GM12865 (cell line): ENCODE measurements at regions not wholly inside any gene's neighbourhood (a gene's known extent, or its start where the extent isn't known, plus 50 kb on each side); places are given as distances from the start of the nearest gene placed in this dataset.
A peak's percentile ranks its signal among the peaks of the same experiment; 100 is the strongest.

Source experiments
- DNase-seq: peaks from one replicate; pipeline ENCODE4 v3.0.0; 2010; ENCODE audit warnings: low read depth
- H3K4me3 ChIP-seq: 2 replicates; pipeline ENCODE4 v1.5.1; 2011; ENCODE audit warnings: mild to moderate bottlenecking, low read depth, low read length, control low read depth
- TF ChIP-seq, protein P1 (sequence below): IDR thresholded peaks from 2 replicates; pipeline ENCODE4 v1.5.1; 2011; ENCODE audit warnings: low read length, control low read depth, low read depth, inconsistent platforms; ENCODE audit not compliant: insufficient read depth; ENCODE audit errors: missing control alignments

DNA sequence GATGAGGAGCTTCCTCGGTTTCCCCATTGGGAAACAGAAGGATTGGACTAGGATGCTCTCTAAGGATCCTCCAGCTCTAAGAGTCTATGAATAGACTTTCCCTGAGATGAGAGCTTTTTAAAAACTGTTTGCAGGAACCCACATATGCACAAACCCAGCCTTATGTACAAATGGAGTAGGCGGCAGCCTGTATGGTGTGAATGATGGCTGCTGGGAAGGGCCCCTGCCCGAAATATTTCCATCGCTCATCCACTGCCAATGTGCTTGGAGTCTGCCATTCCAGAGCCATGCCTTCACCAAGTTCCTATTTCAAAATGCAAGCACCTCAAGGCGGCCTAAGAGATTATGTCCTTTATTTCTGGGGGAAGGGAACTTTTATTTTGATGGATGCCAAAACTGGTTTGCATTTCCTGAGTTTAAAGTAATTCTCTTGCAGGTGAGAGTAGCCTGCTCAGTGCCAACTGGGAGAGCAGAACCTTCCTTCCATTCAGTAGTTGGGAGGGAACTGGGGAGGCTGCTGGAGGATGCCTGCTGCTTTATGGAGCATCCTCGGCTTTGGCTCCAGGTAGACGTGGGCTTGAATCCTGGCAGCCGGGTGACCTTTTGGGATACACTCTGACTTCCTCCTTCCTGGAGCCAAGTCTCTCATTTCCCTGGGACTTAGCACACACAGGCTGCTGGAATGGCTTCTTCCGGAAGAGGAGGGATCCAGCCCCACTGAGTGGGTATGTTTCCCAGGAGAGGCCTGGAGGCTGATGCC is 165.9 kb downstream of the ACTL8 start:
- H3K4me3 ChIP-seq, result no peak overlapping the region
- TF ChIP-seq, protein P1, sequence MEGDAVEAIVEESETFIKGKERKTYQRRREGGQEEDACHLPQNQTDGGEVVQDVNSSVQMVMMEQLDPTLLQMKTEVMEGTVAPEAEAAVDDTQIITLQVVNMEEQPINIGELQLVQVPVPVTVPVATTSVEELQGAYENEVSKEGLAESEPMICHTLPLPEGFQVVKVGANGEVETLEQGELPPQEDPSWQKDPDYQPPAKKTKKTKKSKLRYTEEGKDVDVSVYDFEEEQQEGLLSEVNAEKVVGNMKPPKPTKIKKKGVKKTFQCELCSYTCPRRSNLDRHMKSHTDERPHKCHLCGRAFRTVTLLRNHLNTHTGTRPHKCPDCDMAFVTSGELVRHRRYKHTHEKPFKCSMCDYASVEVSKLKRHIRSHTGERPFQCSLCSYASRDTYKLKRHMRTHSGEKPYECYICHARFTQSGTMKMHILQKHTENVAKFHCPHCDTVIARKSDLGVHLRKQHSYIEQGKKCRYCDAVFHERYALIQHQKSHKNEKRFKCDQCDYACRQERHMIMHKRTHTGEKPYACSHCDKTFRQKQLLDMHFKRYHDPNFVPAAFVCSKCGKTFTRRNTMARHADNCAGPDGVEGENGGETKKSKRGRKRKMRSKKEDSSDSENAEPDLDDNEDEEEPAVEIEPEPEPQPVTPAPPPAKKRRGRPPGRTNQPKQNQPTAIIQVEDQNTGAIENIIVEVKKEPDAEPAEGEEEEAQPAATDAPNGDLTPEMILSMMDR, result no peak
- DNase-seq, result no peak

DNA sequence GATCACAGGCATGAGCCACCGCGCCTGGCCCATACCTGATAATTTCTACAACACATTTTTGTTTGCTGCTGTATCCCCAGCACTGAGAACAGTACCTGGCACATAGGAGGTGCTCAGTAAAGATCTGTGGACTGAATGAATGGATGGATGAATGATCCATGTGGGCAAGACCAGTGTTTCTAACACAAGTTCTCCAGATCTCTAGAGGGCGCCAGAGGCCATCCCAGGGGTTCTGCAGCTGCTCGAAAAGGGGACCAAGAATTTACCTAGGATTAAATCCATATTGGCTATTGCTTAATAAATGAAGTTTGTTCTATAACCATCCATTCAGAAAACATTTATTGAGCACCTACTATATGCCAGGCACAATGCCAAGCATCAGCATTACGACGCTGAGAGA is 167.7 kb downstream of the ACTL8 start:
- DNase-seq, result peak; percentile 45
- TF ChIP-seq, protein P1, result peak; percentile 66
- H3K4me3 ChIP-seq, result no peak overlapping the region

DNA sequence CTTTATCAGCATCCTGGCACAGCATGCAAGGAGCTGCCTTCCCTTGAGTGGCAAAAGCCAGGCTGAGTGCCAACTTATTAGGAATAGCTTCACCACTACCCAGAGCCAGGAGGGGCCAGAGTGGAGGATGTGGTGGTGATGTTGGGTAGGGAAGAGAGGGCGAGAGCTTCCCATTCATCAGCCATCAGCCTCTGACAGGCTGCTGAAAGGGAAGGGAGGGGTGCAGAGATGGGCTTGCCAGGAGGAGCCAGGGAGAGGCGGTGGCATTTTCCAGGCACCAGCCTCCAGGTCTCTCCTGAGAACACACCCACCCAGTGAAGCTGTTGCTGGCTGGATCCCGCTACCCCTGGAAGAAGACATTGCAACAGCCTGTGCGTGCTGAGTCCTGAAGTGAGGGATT is 168.5 kb downstream of the ACTL8 start:
- H3K4me3 ChIP-seq, result no peak overlapping the region
- TF ChIP-seq, protein P1, result no peak
- DNase-seq, result no peak

DNA sequence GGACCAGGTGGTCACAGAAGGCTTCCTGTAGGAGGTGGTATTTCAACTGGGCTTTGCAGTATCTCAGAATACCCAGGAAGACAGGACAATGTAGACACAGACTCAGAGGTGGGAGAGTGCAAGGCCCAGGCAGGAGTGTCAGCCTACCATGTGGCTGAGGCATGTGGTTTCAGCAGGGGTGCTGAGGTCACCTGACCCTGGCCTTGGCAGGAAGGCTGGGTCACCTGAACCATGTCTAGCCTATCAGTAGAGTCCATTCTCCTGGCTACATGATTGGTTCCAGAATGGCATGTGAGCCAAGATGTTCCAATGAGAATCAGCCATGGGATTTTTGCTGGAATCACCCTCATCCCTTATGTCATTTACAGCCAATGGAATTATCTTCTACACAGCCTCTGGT is 169.4 kb downstream of the ACTL8 start:
- no peak for DNase-seq
- TF ChIP-seq, protein P1, result no peak
- no peak overlapping the region for H3K4me3 ChIP-seq

DNA sequence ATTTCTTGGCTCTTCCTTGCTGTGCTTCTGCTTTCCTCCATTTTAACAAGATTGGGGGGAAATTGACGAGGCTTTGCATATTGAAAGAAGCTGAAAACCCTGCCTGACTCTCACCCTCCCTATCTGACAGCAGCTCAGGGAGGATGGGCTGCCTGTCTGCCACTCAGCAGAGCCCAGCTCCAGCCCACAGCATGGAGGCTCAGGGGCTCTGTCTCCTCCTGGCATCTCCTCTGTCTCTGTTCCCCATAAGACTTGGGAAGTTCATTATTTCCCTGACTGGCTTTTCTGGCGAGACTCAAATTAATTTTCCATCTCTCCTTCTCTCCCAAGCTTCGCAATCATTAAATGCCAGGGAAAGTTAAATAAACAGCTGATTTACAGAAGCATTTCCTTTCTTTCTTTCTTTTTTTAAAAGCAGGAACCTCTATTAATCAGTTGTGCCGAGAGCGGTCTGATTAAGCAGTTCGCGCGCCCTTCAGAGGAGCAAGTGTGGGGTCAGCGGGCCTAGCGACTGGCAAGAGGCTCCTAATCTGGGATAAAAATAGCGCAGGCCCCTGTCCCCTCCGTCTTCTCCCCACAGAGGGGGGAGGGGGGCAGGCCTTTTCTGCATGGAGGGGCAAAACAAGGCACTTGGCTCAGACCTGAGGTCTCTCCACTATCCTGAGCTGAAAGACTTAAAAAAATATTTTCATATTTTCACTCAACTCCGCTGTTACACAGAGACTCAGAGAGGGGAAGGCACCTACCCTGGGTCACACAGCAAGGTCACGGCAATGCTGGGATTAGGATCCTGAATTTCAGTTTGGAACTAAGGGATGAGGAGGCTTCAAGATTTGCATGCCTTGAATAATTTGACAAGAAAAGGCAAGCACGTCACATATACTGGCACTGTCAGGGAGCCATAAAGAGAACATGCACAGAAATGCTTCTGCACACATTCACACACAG is 170.4 kb downstream of the ACTL8 start:
- TF ChIP-seq, protein P1, result no peak
- DNase-seq, result no peak
- no peak overlapping the region for H3K4me3 ChIP-seq

DNA sequence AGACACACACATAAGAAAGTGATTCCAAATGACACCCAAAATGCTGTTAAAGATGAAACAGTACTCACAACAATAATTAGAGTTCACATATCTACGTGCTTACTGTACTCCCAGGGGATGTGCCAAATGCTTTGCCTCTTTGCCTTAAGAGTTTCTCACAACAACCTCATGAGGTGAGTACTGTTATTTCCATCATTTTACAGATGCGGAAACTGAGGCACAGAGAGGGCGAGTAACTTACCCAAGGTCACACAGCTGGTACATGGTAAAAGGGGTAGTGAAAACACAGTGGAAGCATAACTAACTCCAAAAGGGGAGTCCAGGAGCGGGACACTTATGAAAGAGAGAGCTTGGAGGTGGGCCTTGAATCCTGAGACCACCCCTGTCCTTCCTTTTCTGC is 171.8 kb downstream of the ACTL8 start:
- H3K4me3 ChIP-seq, result no peak overlapping the region
- no peak for DNase-seq
- TF ChIP-seq, protein P1, result no peak
